ENCODE measurements at regions not wholly inside any gene's neighbourhood (a gene's known extent, or its start where the extent isn't known, plus 50 kb on each side); places are given as distances from the start of the nearest gene placed in this dataset.

GRCh38 chr17:77498091-77498741 lies 357.4 kb downstream of the SEC14L1 start:
- TF ChIP-seq ZNF224 (CRISPR knock-in tag; IDR thresholded peaks at IDR 0.05) (no peak), SETDB1 (CRISPR knock-in tag; IDR thresholded peaks at IDR 0.05; ENCODE audit: borderline replicate concordance) (no peak), ZZZ3 (CRISPR knock-in tag; IDR thresholded peaks at IDR 0.05; ENCODE audit: borderline replicate concordance) (no peak), RXRB (CRISPR knock-in tag; IDR thresholded peaks at IDR 0.05; ENCODE audit: borderline replicate concordance) (no peak), PHF8 (CRISPR knock-in tag; IDR thresholded peaks at IDR 0.05) (no peak), CTCF (CRISPR knock-in tag; IDR thresholded peaks at IDR 0.05) (no peak)
- TF ChIP-seq, protein P1, sequence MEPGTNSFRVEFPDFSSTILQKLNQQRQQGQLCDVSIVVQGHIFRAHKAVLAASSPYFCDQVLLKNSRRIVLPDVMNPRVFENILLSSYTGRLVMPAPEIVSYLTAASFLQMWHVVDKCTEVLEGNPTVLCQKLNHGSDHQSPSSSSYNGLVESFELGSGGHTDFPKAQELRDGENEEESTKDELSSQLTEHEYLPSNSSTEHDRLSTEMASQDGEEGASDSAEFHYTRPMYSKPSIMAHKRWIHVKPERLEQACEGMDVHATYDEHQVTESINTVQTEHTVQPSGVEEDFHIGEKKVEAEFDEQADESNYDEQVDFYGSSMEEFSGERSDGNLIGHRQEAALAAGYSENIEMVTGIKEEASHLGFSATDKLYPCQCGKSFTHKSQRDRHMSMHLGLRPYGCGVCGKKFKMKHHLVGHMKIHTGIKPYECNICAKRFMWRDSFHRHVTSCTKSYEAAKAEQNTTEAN (CRISPR knock-in tag; conservative IDR thresholded peaks at IDR 0.05), result no peak

All from HepG2 (cell line).